H9 (cell line): ENCODE measurements at regions not wholly inside any gene's neighbourhood (a gene's known extent, or its start where the extent isn't known, plus 50 kb on each side); places are given as distances from the start of the nearest gene placed in this dataset.

Source experiments
- DNase-seq: peaks from one replicate; pipeline ENCODE4 v3.0.0-alpha.2; 2017
- H2AFZ ChIP-seq: one replicate; pipeline ENCODE4 v1.6.1; 2013; ENCODE audit warnings: mild to moderate bottlenecking, low read length, control low read depth, moderate library complexity
- H2AK5ac ChIP-seq: 2 replicates; pipeline ENCODE4 v1.6.1; 2013; ENCODE audit warnings: low read length, control low read depth, mixed read lengths; ENCODE audit not compliant: insufficient read length
- H2BK120ac ChIP-seq: one replicate; pipeline ENCODE4 v1.6.1; 2013; ENCODE audit warnings: low read depth, mild to moderate bottlenecking, low read length, control low read depth, inconsistent platforms; ENCODE audit not compliant: poor library complexity, severe bottlenecking
- H2BK12ac ChIP-seq: 2 replicates; pipeline ENCODE4 v1.6.1; 2013; ENCODE audit warnings: low read length, control low read depth, mixed read lengths, low read depth; ENCODE audit not compliant: insufficient read length
- H2BK15ac ChIP-seq: 2 replicates; pipeline ENCODE4 v1.6.1; 2013; ENCODE audit warnings: low read depth, low read length, control low read depth
- H2BK20ac ChIP-seq: one replicate; pipeline ENCODE4 v1.6.1; 2013; ENCODE audit warnings: low read depth, mild to moderate bottlenecking, low read length, control low read depth, inconsistent platforms; ENCODE audit not compliant: poor library complexity, severe bottlenecking
- H2BK5ac ChIP-seq: 2 replicates; pipeline ENCODE4 v1.6.1; 2013; ENCODE audit warnings: low read length, control low read depth, mixed read lengths; ENCODE audit not compliant: insufficient read length
- H3K14ac ChIP-seq: 2 replicates; pipeline ENCODE4 v1.6.1; 2013; ENCODE audit warnings: low read length, control low read depth; ENCODE audit not compliant: insufficient read depth
- H3K18ac ChIP-seq: 2 replicates; pipeline ENCODE4 v1.6.1; 2013; ENCODE audit warnings: low read depth, mild to moderate bottlenecking, mixed read lengths, low read length, control low read depth; ENCODE audit not compliant: insufficient read length
- H3K23ac ChIP-seq: 2 replicates; pipeline ENCODE4 v1.6.1; 2013; ENCODE audit warnings: low read length, control low read depth, mixed read lengths, low read depth; ENCODE audit not compliant: insufficient read length
- H3K23me2 ChIP-seq: 2 replicates; pipeline ENCODE4 v1.6.1; 2013; ENCODE audit warnings: low read depth, mild to moderate bottlenecking, mixed read lengths, low read length, control low read depth; ENCODE audit not compliant: insufficient read length, poor library complexity, severe bottlenecking
- H3K27ac ChIP-seq: 2 replicates; pipeline ENCODE4 v1.5.1; 2013; ENCODE audit warnings: low read length, control low read depth, mixed read lengths, low read depth; ENCODE audit not compliant: insufficient read length
- H3K27me3 ChIP-seq: 2 replicates; pipeline ENCODE4 v1.6.1; 2013; ENCODE audit warnings: low read length, control low read depth, inconsistent platforms; ENCODE audit not compliant: insufficient read depth
- H3K4ac ChIP-seq: 2 replicates; pipeline ENCODE4 v1.6.1; 2013; ENCODE audit warnings: low read depth, mild to moderate bottlenecking, control low read depth, inconsistent platforms, low read length, moderate library complexity
- H3K4me1 ChIP-seq: 2 replicates; pipeline ENCODE4 v1.6.1; 2013; ENCODE audit warnings: low read length, control low read depth, inconsistent platforms; ENCODE audit not compliant: insufficient read depth
- H3K4me2 ChIP-seq: 2 replicates; pipeline ENCODE4 v1.6.1; 2013; ENCODE audit warnings: low read length, control low read depth, mixed read lengths; ENCODE audit not compliant: insufficient read length, insufficient read depth
- H3K56ac ChIP-seq: 2 replicates; pipeline ENCODE4 v1.6.1; 2013; ENCODE audit warnings: low read depth, mild to moderate bottlenecking, mixed read lengths, low read length, control low read depth; ENCODE audit not compliant: insufficient read length
- H3K79me1 ChIP-seq: 2 replicates; pipeline ENCODE4 v1.6.1; 2013; ENCODE audit warnings: low read depth, mild to moderate bottlenecking, moderate library complexity, low read length, control low read depth, inconsistent platforms; ENCODE audit not compliant: insufficient read depth, poor library complexity, severe bottlenecking
- H3K79me2 ChIP-seq: 2 replicates; pipeline ENCODE4 v1.6.1; 2013; ENCODE audit warnings: low read length, control low read depth, inconsistent platforms; ENCODE audit not compliant: insufficient read depth
- H3K9ac ChIP-seq: 2 replicates; pipeline ENCODE4 v1.6.1; 2013; ENCODE audit warnings: low read length, control low read depth, mixed read lengths; ENCODE audit not compliant: insufficient read length; ENCODE audit errors: extremely low read depth
- H3K9me3 ChIP-seq: one replicate; pipeline ENCODE4 v1.6.1; 2013; ENCODE audit warnings: low read depth, low read length, inconsistent platforms; ENCODE audit not compliant: control insufficient read depth
- H3T11ph ChIP-seq: one replicate; pipeline ENCODE4 v1.6.1; 2013; ENCODE audit warnings: mild to moderate bottlenecking, low read length, control low read depth, inconsistent platforms
- H4K20me1 ChIP-seq: one replicate; pipeline ENCODE4 v1.6.1; 2013; ENCODE audit not compliant: control insufficient read depth, insufficient read length, insufficient read depth
- H4K5ac ChIP-seq: 2 replicates; pipeline ENCODE4 v1.6.1; 2013; ENCODE audit warnings: low read depth, mild to moderate bottlenecking, mixed read lengths, low read length, control low read depth; ENCODE audit not compliant: insufficient read length
- H4K8ac ChIP-seq: replicated peaks from 2 replicates; pipeline ENCODE4 v1.6.1; 2013; ENCODE audit warnings: low read length, control low read depth, mixed read lengths, low read depth; ENCODE audit not compliant: insufficient read length
- H4K91ac ChIP-seq: 2 replicates; pipeline ENCODE4 v1.6.1; 2013; ENCODE audit warnings: low read depth, mild to moderate bottlenecking, moderate library complexity, mixed read lengths, low read length, control low read depth; ENCODE audit not compliant: insufficient read length
- H3K27ac Mint-ChIP-seq, 3 experiments: 2 replicates in 2 of 3; 3 replicates in 1 of 3; pipeline ENCODE4 v1.8.0; 2020 to 2021; ENCODE audit warnings: mixed read lengths in 3 of 3, mild to moderate bottlenecking in 1 of 3, moderate library complexity in 1 of 3
- H3K27me3 Mint-ChIP-seq: 2 replicates; pipeline ENCODE4 v1.8.0; 2021; ENCODE audit warnings: low read depth, mild to moderate bottlenecking, moderate library complexity, mixed read lengths
- H3K36me3 Mint-ChIP-seq, 3 experiments: 2 replicates in 2 of 3; 3 replicates in 1 of 3; pipeline ENCODE4 v1.8.0; 2020 to 2021; ENCODE audit warnings: low read depth in 3 of 3, mixed read lengths in 3 of 3; ENCODE audit not compliant: insufficient read depth in 1 of 3
- H3K4me1 Mint-ChIP-seq, 2 experiments: 2 replicates each; pipeline ENCODE4 v1.8.0; 2020; ENCODE audit warnings: mixed read lengths in 2 of 2
- H3K4me3 Mint-ChIP-seq, 2 experiments: 2 replicates in 1 of 2; 3 replicates in 1 of 2; pipeline ENCODE4 v1.8.0; 2020 to 2021; ENCODE audit warnings: mild to moderate bottlenecking in 2 of 2, mixed read lengths in 2 of 2, moderate library complexity in 1 of 2
- H3K9me3 Mint-ChIP-seq, 2 experiments: 2 replicates in 1 of 2; 3 replicates in 1 of 2; pipeline ENCODE4 v1.8.0; 2020; ENCODE audit warnings: mild to moderate bottlenecking in 2 of 2, mixed read lengths in 2 of 2, moderate library complexity in 1 of 2
- CTCF ChIP-seq: fragments of 200-600 bp; sonication (generic); conservative IDR thresholded peaks from 3 replicates; pipeline ENCODE4 v1.8.0; 2021; ENCODE audit warnings: antibody characterized with exemption, mild to moderate bottlenecking
- WGBS: extraction: QIAGEN DNeasy Blood & Tissue Kit; methylation state at CpG from one replicate; pipeline ENCODE4 v1.1.7; 2013; ENCODE audit warnings: missing lambda C conversion rate, low lambda C conversion rate, mixed read lengths; ENCODE audit not compliant: insufficient read length; ENCODE audit errors: extremely low coverage; 5-methylcytosine and 5-hydroxymethylcytosine counted together

GRCh38 chr9:26483991-26484390, 408.6 kb downstream of the CAAP1 start:
- Mint-ChIP-seq H3K36me3 (0 out of 7 replicates have a peak, but pooled peaks cover 0 to 5% (median 0%) of the 10 kb centered on the region in 3 experiments), H3K27ac (no peak overlapping the region), H3K4me3 (no peak overlapping the region), H3K4me1 (no peaks in the 10 kb centered on the region), H3K27me3 (no peaks in the 10 kb centered on the region), H3K9me3 (peaks cover 3 to 6% of the 10 kb centered on the region in 2 experiments; a peak in 2 of 5 replicates)
- Histone ChIP-seq H3K4me2 (no peak overlapping the region), H2BK120ac (no peak overlapping the region), H2AFZ (no peak overlapping the region), H2BK15ac (no peak overlapping the region), H3K9ac (no peak overlapping the region), H3K23me2 (no peaks in the 10 kb centered on the region), H3T11ph (no peak overlapping the region), H4K5ac (no peak overlapping the region), H2AK5ac (no peak overlapping the region), H3K27me3 (no peaks in the 10 kb centered on the region), H3K4me1 (no peaks in the 10 kb centered on the region), H4K8ac (no peak overlapping the region), H2BK20ac (no peak overlapping the region), H3K9me3 (no peaks in the 10 kb centered on the region), H3K18ac (no peak overlapping the region), H4K91ac (no peak overlapping the region), H3K79me1 (no peaks in the 10 kb centered on the region), H2BK5ac (no peak overlapping the region), H3K4ac (no peak overlapping the region), H3K27ac (no peak overlapping the region), H3K23ac (no peak overlapping the region), H3K14ac (no peak overlapping the region), H4K20me1 (no peaks in the 10 kb centered on the region), H3K79me2 (no peaks in the 10 kb centered on the region), H3K56ac (no peak overlapping the region), H2BK12ac (no peak overlapping the region)
- no CpG with 5 or more reads among the region's 15 CpGs for WGBS
- no peak for DNase-seq
- no peak for TF ChIP-seq CTCF
